ENCODE measurements at regions not wholly inside any gene's neighbourhood (a gene's known extent, or its start where the extent isn't known, plus 50 kb on each side); places are given as distances from the start of the nearest gene placed in this dataset.

- no peak overlapping the region for H3K14ac ChIP-seq (replicated peaks; ENCODE audit: low read depth, low read length)
- no peak overlapping the region for H2BK120ac ChIP-seq (ENCODE audit: low read depth, low read length)
- H4K8ac ChIP-seq (ENCODE audit: low read depth in 2 of 2, low read length in 2 of 2) = no peak overlapping the region
- H3K79me1 ChIP-seq (ENCODE audit: low read depth in 1 of 2, low read length in 2 of 2) = no peaks in the 10 kb centered on the region
- TF ChIP-seq NFE2L2 (IDR thresholded peaks at IDR 0.05; ENCODE audit: low read depth, low read length) (no peak), RCOR1 (IDR thresholded peaks at IDR 0.05; ENCODE audit: insufficient replicate concordance, low read length) (no peak), POLR2A (IDR thresholded peaks at IDR 0.05; ENCODE audit: low read depth, low read length) (no peak), MAFK (IDR thresholded peaks at IDR 0.05; ENCODE audit: low read depth, low read length) (no peak), USF2 (IDR thresholded peaks at IDR 0.05; ENCODE audit: low read depth, low read length) (no peak), MAZ (IDR thresholded peaks at IDR 0.05; ENCODE audit: borderline replicate concordance, low read depth, low read length) (no peak), CHD1 (IDR thresholded peaks at IDR 0.05; ENCODE audit: low read depth, low read length) (no peak)
- H3K4me3 ChIP-seq (ENCODE audit: insufficient read depth, low read depth, low read length) = no peak overlapping the region
- no peaks in the 10 kb centered on the region for H3K27me3 ChIP-seq (ENCODE audit: control insufficient read depth, insufficient read depth, low read length)
- intact Hi-C loops (cut with micrococcal nuclease) (no loop called here), dilution Hi-C loops (cut with HindIII; ENCODE audit: low sequenced_read_pairs, unreplicated experiment) (no loop called here), in situ Hi-C loops (cut with MboI; ENCODE audit: low sequenced_read_pairs) (no loop called here)
- DNase-seq (no peak), ATAC-seq (ENCODE audit: low read depth) (no peak)
- no peak overlapping the region for H3K27ac ChIP-seq (ENCODE audit: insufficient read depth, low read length)
- no TSS peak for BruUV-seq (replicated peaks)
- H3K9ac ChIP-seq (ENCODE audit: low read depth, low read length) = no peak overlapping the region
- H3K4me2 ChIP-seq (ENCODE audit: low read depth, low read length) = no peak overlapping the region
- peaks cover 9% of the 10 kb centered on the region for H3K9me3 ChIP-seq (ENCODE audit: control insufficient read depth, insufficient read depth, low read length)
- no peak overlapping the region for H3K23ac ChIP-seq (ENCODE audit: low read depth, low read length)
- no peaks in the 10 kb centered on the region for H3K36me3 ChIP-seq (ENCODE audit: control insufficient read depth, insufficient read depth, low read length)
- ChIA-PET POLR2A (ENCODE audit: unreplicated experiment) (no interaction called here), CTCF (no interaction called here)
- H2BK20ac ChIP-seq (ENCODE audit: low read depth, low read length) = no peak overlapping the region
- no peak overlapping the region for H3K18ac ChIP-seq (ENCODE audit: low read depth, low read length)
- H4K91ac ChIP-seq (ENCODE audit: insufficient read depth, low read depth, low read length) = no peak overlapping the region
- no peak overlapping the region for H2BK15ac ChIP-seq (ENCODE audit: low read depth, low read length)
- no peak overlapping the region for H2AK5ac ChIP-seq (ENCODE audit: low read depth, low read length)
- H2AK9ac ChIP-seq (replicated peaks; ENCODE audit: low read depth, low read length, poor library complexity) = no peak overlapping the region
- no peaks in the 10 kb centered on the region for H3K4me1 ChIP-seq (ENCODE audit: control insufficient read depth, insufficient read depth, low read length)
- H4K5ac ChIP-seq (ENCODE audit: low read depth, low read length) = no peak overlapping the region
- no peaks in the 10 kb centered on the region for H4K20me1 ChIP-seq (ENCODE audit: insufficient read depth, low read length)
- no peaks in the 10 kb centered on the region for H3K9me1 ChIP-seq (ENCODE audit: insufficient read depth, low read length)
- H3K56ac ChIP-seq (ENCODE audit: extremely low read depth, insufficient read depth, low read length) = no peak overlapping the region
- H3K4ac ChIP-seq (ENCODE audit: low read depth, low read length) = no peak overlapping the region
- no peak overlapping the region for H2BK5ac ChIP-seq (ENCODE audit: low read depth, low read length, poor library complexity, severe bottlenecking)
- WGBS, 2 experiments (ENCODE audit: extremely low coverage in 2 of 2, insufficient read length in 1 of 2) = no CpG with 5 or more reads among the region's 1 CpG
- H2AFZ ChIP-seq (replicated peaks; ENCODE audit: low read length, poor library complexity) = no peak overlapping the region
These were observed 993.7 kb upstream of the AUTS2 start for GRCh38 chr7:68604541-68604940.

Data from IMR-90 (cell line).